B cell (primary cell): ENCODE measurements at regions not wholly inside any gene's neighbourhood (a gene's known extent, or its start where the extent isn't known, plus 50 kb on each side); places are given as distances from the start of the nearest gene placed in this dataset.

ENCODE experiments used
- CTCF ChIP-seq: fragments of 200-600 bp; IDR thresholded peaks from one replicate; pipeline ENCODE4 v1.8.0; 2022; ENCODE audit warnings: antibody characterized with exemption, mild to moderate bottlenecking
- EZH2 ChIP-seq: IDR thresholded peaks from 2 replicates; pipeline ENCODE4 v1.6.1; 2012; ENCODE audit warnings: borderline replicate concordance, low read depth, mild to moderate bottlenecking, moderate library complexity, low read length; ENCODE audit not compliant: insufficient read depth, poor library complexity, severe bottlenecking

GRCh38 chr6:170134471-170135440 is 156.1 kb downstream of the DLL1 start:
- TF ChIP-seq EZH2 (no peak), CTCF (no peak)
